ENCODE measurements at regions not wholly inside any gene's neighbourhood (a gene's known extent, or its start where the extent isn't known, plus 50 kb on each side); places are given as distances from the start of the nearest gene placed in this dataset.

- no peak for TF ChIP-seq CTCF (conservative IDR thresholded peaks at IDR 0.05; ENCODE audit: low read depth, low read length)
- no peak overlapping the region for H3K4me3 ChIP-seq (ENCODE audit: low read depth, low read length)
- DNase-seq (ENCODE audit: low read depth), result no peak
Observed at GRCh38 chr10:78771808-78772455, 296.8 kb upstream of the ZMIZ1 start.

GRCh38 chr10:78772486-78772885 is 296.3 kb upstream of the ZMIZ1 start:
- H3K4me3 ChIP-seq (ENCODE audit: low read depth, low read length), result no peak overlapping the region
- no peak for TF ChIP-seq CTCF (conservative IDR thresholded peaks at IDR 0.05; ENCODE audit: low read depth, low read length)

GRCh38 chr10:78772986-78773530 is 295.7 kb upstream of the ZMIZ1 start:
- no peak overlapping the region for H3K4me3 ChIP-seq (ENCODE audit: low read depth, low read length)
- TF ChIP-seq CTCF (conservative IDR thresholded peaks at IDR 0.05; ENCODE audit: low read depth, low read length), result no peak
- DNase-seq (ENCODE audit: low read depth), result no peak

More at GRCh38 chr10:78772486-78772885, 296.3 kb upstream of the ZMIZ1 start:
- no peak for DNase-seq (ENCODE audit: low read depth)

- no peak overlapping the region for H3K4me3 ChIP-seq (ENCODE audit: low read depth, low read length)
- no peak for TF ChIP-seq CTCF (conservative IDR thresholded peaks at IDR 0.05; ENCODE audit: low read depth, low read length)
- DNase-seq (ENCODE audit: low read depth), result no peak
Observed at GRCh38 chr10:78774614-78774998, 294.2 kb upstream of the ZMIZ1 start.

- H3K4me3 ChIP-seq (ENCODE audit: low read depth, low read length), result no peak overlapping the region
- no peak for DNase-seq (ENCODE audit: low read depth)
- TF ChIP-seq CTCF (conservative IDR thresholded peaks at IDR 0.05; ENCODE audit: low read depth, low read length), result no peak
Observed at GRCh38 chr10:78774999-78775711, 293.6 kb upstream of the ZMIZ1 start.

- no peak for DNase-seq (ENCODE audit: low read depth)
- no peak overlapping the region for H3K4me3 ChIP-seq (ENCODE audit: low read depth, low read length)
Observed at GRCh38 chr10:78775891-78776290, 292.9 kb upstream of the ZMIZ1 start.

More at GRCh38 chr10:78775891-78776290, 292.9 kb upstream of the ZMIZ1 start:
- no peak for TF ChIP-seq CTCF (conservative IDR thresholded peaks at IDR 0.05; ENCODE audit: low read depth, low read length)

Measured in epithelial cell of proximal tubule (primary cell).